Stimulated activated effector memory CD8-positive, alpha-beta T cell treated with anti-CD3 and anti-CD28 coated beads, Interleukin-12 subunit alpha, Interleukin-12 subunit beta, amount 100 ng/mL, for 72 hours (primary cell): ENCODE measurements at regions not wholly inside any gene's neighbourhood (a gene's known extent, or its start where the extent isn't known, plus 50 kb on each side); places are given as distances from the start of the nearest gene placed in this dataset.
"Not testable (repeated sequence)": the region's sequence is repeated elsewhere in the genome, so short reads cannot be mapped to it uniquely, and the experiment has no call there.

Experiments
- ATAC-seq: fragments of 150-1000 bp; cut with Tn5 transposase; 2 replicates; pipeline ENCODE4 v1.10.0; 2021
- DNase-seq, 2 donors: peaks; one replicate each; pipeline ENCODE4 v3.0.0; 2021 to 2022; ENCODE audit warnings: low spot score in 2 of 2
- H3K27ac Mint-ChIP-seq: one replicate; pipeline ENCODE4 v1.8.0; 2022; ENCODE audit warnings: mild to moderate bottlenecking, mixed read lengths
- H3K36me3 Mint-ChIP-seq: one replicate; pipeline ENCODE4 v1.8.0; 2022; ENCODE audit warnings: mild to moderate bottlenecking, mixed read lengths
- H3K4me1 Mint-ChIP-seq: one replicate; pipeline ENCODE4 v1.8.0; 2022; ENCODE audit warnings: mixed read lengths
- H3K4me3 Mint-ChIP-seq: one replicate; pipeline ENCODE4 v1.8.0; 2022; ENCODE audit warnings: mild to moderate bottlenecking, mixed read lengths
- H3K9me3 Mint-ChIP-seq: one replicate; pipeline ENCODE4 v1.8.0; 2022; ENCODE audit warnings: mixed read lengths

- H3K9me3 Mint-ChIP-seq, result no peaks in the 10 kb centered on the region
- no peak for ATAC-seq
Observed at GRCh38 chr13:21291840-21292239, 115.4 kb downstream of the MRPL57 start.

GRCh38 chr13:21296991-21297390, 120.5 kb downstream of the MRPL57 start:
- Mint-ChIP-seq H3K4me3 (peak overlapping the region; percentile 82), H3K27ac (peak overlapping the region; percentile 65), H3K4me1 (peaks cover 21% of the 10 kb centered on the region)
- not testable (repeated sequence) for H3K9me3 Mint-ChIP-seq, ATAC-seq, H3K36me3 Mint-ChIP-seq
- peak in 1 of 2 donors; percentile 61 for DNase-seq

More at GRCh38 chr13:21291840-21292239, 115.4 kb downstream of the MRPL57 start:
- peaks cover 10% of the 10 kb centered on the region for H3K36me3 Mint-ChIP-seq
- no peak overlapping the region for H3K4me3 Mint-ChIP-seq
- H3K4me1 Mint-ChIP-seq, result peaks cover under 1% of the 10 kb centered on the region
- no peak for DNase-seq
- no peak overlapping the region for H3K27ac Mint-ChIP-seq

DNA sequence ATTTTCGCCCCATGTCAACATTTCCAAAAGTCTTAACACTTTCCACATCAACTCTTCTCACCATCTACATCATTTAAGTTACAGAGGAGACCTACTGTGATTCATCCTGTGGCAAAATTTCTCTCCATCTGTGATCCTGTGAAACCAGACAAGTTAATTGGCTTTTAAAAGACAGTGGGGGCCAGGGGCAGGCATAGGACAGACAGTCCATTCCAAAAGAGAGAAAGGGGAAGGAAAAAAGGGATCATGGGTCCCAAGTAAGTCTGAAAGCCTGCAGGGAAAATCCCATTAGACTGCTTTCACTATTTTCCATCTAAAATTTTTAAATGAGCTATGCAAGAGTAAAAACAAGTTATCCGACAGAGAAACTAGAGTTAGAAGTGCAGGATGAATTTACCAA, 121.0 kb downstream of the MRPL57 start:
- Mint-ChIP-seq H3K27ac (peak overlapping the region; percentile 65), H3K4me3 (peak overlapping the region; percentile 82), H3K36me3 (no peaks in the 10 kb centered on the region), H3K9me3 (no peaks in the 10 kb centered on the region), H3K4me1 (peaks cover 21% of the 10 kb centered on the region)
- peak in 1 of 2 donors; percentile 54 for DNase-seq
- ATAC-seq, result no peak

DNA sequence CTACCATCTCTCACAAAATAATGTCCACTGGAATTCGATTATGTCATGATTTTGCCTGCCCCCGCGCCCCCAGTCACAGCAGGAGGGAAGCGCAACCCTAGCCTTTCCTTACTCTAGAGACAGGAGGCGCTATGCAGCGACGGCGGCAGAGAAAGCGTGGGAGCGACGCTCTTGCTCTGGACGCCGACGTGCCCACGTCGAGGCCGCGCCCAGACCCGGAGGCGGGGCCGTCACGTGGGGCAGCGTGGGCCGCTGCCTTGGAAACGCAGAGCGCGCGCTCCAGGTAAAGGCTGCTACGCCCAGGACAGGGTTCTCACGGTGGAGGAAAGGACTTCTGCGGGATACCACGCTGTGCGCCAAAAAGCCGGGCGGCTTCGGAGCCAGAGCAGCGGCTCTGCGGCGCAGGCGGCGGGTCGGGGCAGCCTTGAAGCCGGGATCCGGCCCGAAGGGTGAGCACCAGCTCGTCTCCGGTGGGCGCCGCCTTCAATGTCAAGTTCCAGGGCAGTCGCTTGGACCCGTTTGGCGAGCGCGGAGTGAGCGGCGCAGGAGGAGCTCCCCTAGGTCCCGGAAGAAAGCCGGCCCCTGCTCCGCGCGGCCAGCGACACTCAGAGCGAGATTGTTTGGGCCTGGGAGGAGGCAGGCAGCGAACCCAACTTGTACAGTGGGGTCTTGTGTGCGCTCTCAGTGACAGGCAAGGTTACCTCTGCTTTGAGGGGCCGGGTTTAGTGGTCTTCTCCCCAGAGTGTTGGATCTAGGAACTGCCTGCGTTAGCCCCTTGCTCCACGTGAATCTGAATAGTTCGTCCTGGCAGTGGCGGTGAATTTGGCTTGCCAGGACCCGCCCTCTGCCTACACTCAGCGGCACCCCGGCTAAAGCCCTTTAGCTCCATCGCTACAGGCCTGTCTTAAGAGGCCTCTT, 121.7 kb downstream of the MRPL57 start:
- H3K9me3 Mint-ChIP-seq, result no peaks in the 10 kb centered on the region
- H3K27ac Mint-ChIP-seq, result peak overlapping the region; percentile 65
- DNase-seq, result peak; percentile 81 to 91

GRCh38 chr13:21304256-21304655, 127.8 kb downstream of the MRPL57 start:
- Mint-ChIP-seq H3K27ac (peak overlapping the region; percentile 38), H3K4me1 (peaks cover 8% of the 10 kb centered on the region), H3K36me3 (peaks cover 16% of the 10 kb centered on the region), H3K9me3 (no peaks in the 10 kb centered on the region), H3K4me3 (no peak overlapping the region)
- ATAC-seq, result no peak
- DNase-seq, result no peak

More for the DNA sequence above, 121.7 kb downstream of the MRPL57 start:
- H3K4me3 Mint-ChIP-seq, result peak overlapping the region; percentile 82
- peaks cover 21% of the 10 kb centered on the region for H3K4me1 Mint-ChIP-seq
- H3K36me3 Mint-ChIP-seq, result no peaks in the 10 kb centered on the region
- ATAC-seq, result peak; percentile 95

DNA sequence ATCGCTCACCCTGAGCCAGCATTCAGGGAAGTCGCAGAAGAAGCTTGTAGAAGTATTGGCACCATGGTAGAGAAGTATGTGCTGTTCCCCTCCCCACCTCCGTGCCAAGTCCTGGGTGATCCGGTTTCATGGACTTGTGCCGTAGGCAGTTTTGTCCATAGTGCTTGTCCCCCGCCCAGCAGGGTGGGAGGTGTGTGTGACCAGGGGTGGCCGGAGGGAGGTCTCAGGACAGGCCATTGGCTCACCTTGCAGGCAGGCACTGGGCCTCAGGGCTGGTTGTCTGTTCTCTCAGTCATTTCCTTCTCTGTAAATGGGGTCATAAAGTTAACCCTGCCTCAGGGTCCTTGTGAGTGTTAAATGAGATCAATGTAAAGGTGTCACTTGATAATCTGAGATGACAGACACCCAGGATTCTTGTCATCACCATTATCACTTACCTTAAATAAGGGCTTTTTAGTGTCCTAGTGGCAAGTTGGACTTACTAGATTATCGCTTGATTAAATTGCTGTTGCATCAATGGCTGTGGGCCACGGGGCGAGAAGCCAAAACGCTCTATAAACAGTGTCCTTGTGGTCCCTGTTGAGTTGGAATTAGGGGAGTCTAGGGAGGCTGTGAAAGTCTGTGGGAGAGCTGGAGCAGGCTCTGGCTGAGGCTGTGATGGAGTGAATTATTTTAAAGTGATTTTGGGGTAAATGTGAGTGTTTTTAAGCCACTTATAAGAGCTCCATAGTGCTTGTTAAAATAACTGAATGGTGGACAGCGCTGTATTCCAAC, 130.0 kb downstream of the MRPL57 start:
- not testable (repeated sequence) for H3K9me3 Mint-ChIP-seq, H3K27ac Mint-ChIP-seq, ATAC-seq, H3K4me3 Mint-ChIP-seq
- Mint-ChIP-seq H3K36me3 (peaks cover 16% of the 10 kb centered on the region), H3K4me1 (peaks cover 14% of the 10 kb centered on the region)
- DNase-seq, result peak in 1 of 2 donors; percentile 35

DNA sequence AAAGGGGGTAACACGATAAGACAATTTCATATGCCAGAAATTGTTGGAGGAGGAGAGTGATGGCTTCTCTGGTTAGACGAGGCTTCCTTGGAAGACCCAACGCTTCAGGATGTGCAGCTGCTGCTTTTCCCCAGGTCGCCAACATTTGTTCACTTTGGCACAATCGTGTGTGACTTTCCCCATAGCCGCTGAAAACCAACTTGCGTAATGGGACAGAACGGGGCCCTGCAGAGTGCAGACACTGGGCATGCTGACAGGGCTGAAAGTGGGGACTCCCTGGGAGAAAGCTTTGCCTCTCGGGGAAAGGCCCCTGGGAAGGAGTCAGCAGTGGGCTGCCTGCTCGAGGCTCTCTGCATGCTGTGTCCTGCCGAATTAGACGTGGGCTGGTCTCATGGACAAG, 130.7 kb downstream of the MRPL57 start:
- H3K4me3 Mint-ChIP-seq, H3K27ac Mint-ChIP-seq, DNase-seq, H3K9me3 Mint-ChIP-seq, ATAC-seq: not testable (repeated sequence)
- Mint-ChIP-seq H3K36me3 (peaks cover 16% of the 10 kb centered on the region), H3K4me1 (peaks cover 14% of the 10 kb centered on the region)

GRCh38 chr13:21308906-21309305, 132.4 kb downstream of the MRPL57 start:
- Mint-ChIP-seq H3K27ac (no peak overlapping the region), H3K4me3 (no peak overlapping the region), H3K9me3 (no peaks in the 10 kb centered on the region), H3K36me3 (peaks cover 9% of the 10 kb centered on the region), H3K4me1 (peaks cover 14% of the 10 kb centered on the region)
- DNase-seq (no peak), ATAC-seq (no peak)

DNA sequence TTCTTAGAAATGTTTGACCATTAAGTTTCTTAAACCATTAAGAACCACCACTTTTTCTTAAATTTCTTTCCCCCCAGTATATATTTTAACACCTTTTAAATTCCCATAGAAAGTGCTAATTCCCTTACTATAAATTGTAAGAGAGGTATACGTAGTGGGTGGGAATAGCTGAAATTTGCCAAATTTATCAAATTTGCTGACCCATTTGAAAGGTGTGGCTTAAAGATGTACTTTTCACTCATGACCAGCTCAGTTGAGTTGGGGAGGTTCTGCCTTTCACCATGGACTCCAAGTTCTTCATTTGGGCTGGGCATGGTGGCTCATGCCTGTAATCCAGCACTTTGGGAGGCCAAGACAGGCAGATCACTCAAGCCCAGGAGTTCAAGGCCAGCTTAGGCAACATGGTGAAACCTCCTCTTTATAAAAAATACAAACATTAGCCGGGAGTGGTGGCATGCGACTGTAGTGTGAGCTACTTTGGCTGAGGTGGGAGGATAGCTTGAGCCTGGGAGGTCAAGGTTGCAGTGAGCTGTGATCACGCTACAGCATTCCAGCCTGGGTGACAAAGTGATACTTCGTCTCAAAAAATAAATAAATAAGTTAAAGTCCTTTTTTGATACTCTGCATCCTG, 133.2 kb downstream of the MRPL57 start:
- H3K9me3 Mint-ChIP-seq, result no peaks in the 10 kb centered on the region
- no peak overlapping the region for H3K4me3 Mint-ChIP-seq
- no peak overlapping the region for H3K27ac Mint-ChIP-seq
- peaks cover 8% of the 10 kb centered on the region for H3K4me1 Mint-ChIP-seq
- peaks cover 2% of the 10 kb centered on the region for H3K36me3 Mint-ChIP-seq
- DNase-seq, result no peak
- no peak for ATAC-seq

GRCh38 chr13:21310220-21310619, 133.8 kb downstream of the MRPL57 start:
- Mint-ChIP-seq H3K27ac (no peak overlapping the region), H3K9me3 (no peaks in the 10 kb centered on the region)

GRCh38 chr13:21314976-21315375, 138.5 kb downstream of the MRPL57 start:
- peak; percentile 39 for ATAC-seq
- not testable (repeated sequence) for H3K36me3 Mint-ChIP-seq, H3K9me3 Mint-ChIP-seq, DNase-seq, H3K27ac Mint-ChIP-seq, H3K4me1 Mint-ChIP-seq, H3K4me3 Mint-ChIP-seq

More at GRCh38 chr13:21310220-21310619, 133.8 kb downstream of the MRPL57 start:
- ATAC-seq (no peak), DNase-seq (no peak)
- peaks cover 8% of the 10 kb centered on the region for H3K4me1 Mint-ChIP-seq
- no peaks in the 10 kb centered on the region for H3K36me3 Mint-ChIP-seq
- H3K4me3 Mint-ChIP-seq, result no peak overlapping the region

- no peak for DNase-seq
- no peak overlapping the region for H3K27ac Mint-ChIP-seq
- H3K4me3 Mint-ChIP-seq, result no peak overlapping the region
- ATAC-seq, result no peak
- H3K36me3 Mint-ChIP-seq, result no peaks in the 10 kb centered on the region
- no peaks in the 10 kb centered on the region for H3K9me3 Mint-ChIP-seq
- H3K4me1 Mint-ChIP-seq, result no peaks in the 10 kb centered on the region
Observed at GRCh38 chr13:21316376-21316775, 139.9 kb downstream of the MRPL57 start.

- no peak overlapping the region for H3K4me3 Mint-ChIP-seq
- H3K36me3 Mint-ChIP-seq, result no peaks in the 10 kb centered on the region
- DNase-seq, result no peak
- no peaks in the 10 kb centered on the region for H3K4me1 Mint-ChIP-seq
- no peaks in the 10 kb centered on the region for H3K9me3 Mint-ChIP-seq
- no peak overlapping the region for H3K27ac Mint-ChIP-seq
- ATAC-seq, result no peak
Observed at GRCh38 chr13:21318891-21319532, 140.1 kb downstream of the ZDHHC20 start.

DNA sequence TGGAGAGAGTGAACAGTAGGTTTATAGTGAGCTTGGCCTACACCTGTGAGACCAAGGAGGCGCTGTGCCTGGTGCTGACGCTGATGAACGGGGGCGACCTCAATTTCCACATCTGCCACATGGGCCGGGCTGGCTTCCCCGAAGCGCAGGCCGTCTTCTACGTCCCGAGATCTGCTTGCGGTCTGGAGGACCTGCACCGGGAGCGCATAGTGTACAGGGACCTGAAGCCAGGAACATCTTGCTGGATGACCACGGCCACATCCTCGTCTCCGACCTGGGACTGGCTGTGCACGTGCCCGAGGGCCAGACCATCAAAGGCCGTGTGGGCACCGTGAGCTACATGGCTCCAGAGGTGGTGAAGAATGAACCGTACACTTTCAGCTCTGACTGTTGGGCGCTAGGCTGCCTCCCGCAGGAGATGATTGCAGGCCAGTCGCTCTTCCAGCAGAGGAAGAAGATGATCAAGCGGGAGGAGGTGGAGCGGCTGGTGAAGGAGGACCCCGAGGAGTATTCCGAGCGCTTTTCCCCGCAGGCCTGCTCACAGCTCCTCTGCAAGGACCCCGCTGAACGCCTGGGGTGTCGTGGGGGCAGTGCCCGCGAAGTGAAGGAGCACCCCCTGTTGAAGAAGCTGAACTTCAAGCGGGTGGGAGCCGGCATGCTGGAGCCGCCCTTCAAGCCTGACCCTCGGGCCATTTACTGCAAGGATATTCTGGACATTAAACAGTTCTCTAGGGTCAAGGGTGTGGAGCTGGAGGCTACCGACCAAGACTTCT, 139.0 kb downstream of the ZDHHC20 start:
- peaks cover 4% of the 10 kb centered on the region for H3K4me1 Mint-ChIP-seq
- H3K27ac Mint-ChIP-seq, result no peak overlapping the region
- no peak overlapping the region for H3K4me3 Mint-ChIP-seq
- ATAC-seq (no peak), DNase-seq (no peak)
- H3K9me3 Mint-ChIP-seq, result no peaks in the 10 kb centered on the region
- H3K36me3 Mint-ChIP-seq, result no peaks in the 10 kb centered on the region
